Endothelial cell of umbilical vein (primary cell): ENCODE measurements at regions not wholly inside any gene's neighbourhood (a gene's known extent, or its start where the extent isn't known, plus 50 kb on each side); places are given as distances from the start of the nearest gene placed in this dataset.

Experiments
- BruUV-seq: library from RNA; stranded (reverse); fragments of 400-500 nt; replicated peaks from 2 replicates; lab custom pipeline; 2021; lab: Mats Ljungman, UMichigan
- CTCF ChIA-PET: fragments of 300-600, 350-600 bp; sonication (Branson Sonifier 250); formaldehyde crosslinking; loops from one replicate; lab custom pipeline; 2021; ENCODE audit warnings: antibody characterized with exemption, inconsistent platforms; lab: Charles Lee
- POLR2A ChIA-PET: fragments of 300-600, 350-600 bp; sonication (Branson Sonifier 250); formaldehyde crosslinking; loops from one replicate; lab custom pipeline; 2021; ENCODE audit warnings: antibody characterized with exemption, inconsistent platforms; lab: Charles Lee
- DNase-seq: peaks from one replicate; pipeline ENCODE4 v3.0.0-alpha.2; 2011; ENCODE audit warnings: low read depth, low spot score
- FAIRE-seq: peaks from 2 replicates; lab custom pipeline; 2011; peaks lifted over from hg19 to GRCh38; lab: Jason Lieb, UNC
- H2AFZ ChIP-seq: 2 replicates; pipeline ENCODE4 v1.6.0; 2012; ENCODE audit warnings: low read depth, low read length, control low read depth, inconsistent platforms
- H3K27ac ChIP-seq: 2 replicates; pipeline ENCODE4 v1.5.1; 2011; ENCODE audit warnings: low read depth, mild to moderate bottlenecking, control low read depth, low read length, moderate library complexity; ENCODE audit not compliant: insufficient read depth
- H3K27me3 ChIP-seq, 2 experiments: 2 replicates each; pipeline versions ENCODE4 v1.6.0 to v1.6.1; 2011; ENCODE audit warnings: low read length in 2 of 2, mixed read lengths in 1 of 2; ENCODE audit not compliant: control insufficient read depth in 2 of 2, insufficient read depth in 2 of 2
- H3K36me3 ChIP-seq, 2 experiments: 2 replicates in 1 of 2; 3 replicates in 1 of 2; pipeline ENCODE4 v1.5.1; 2011; ENCODE audit warnings: low read length in 2 of 2, mild to moderate bottlenecking in 1 of 2, moderate library complexity in 1 of 2; ENCODE audit not compliant: control insufficient read depth in 2 of 2, insufficient read depth in 2 of 2; ENCODE audit errors: extremely low read depth in 1 of 2
- H3K4me1 ChIP-seq: 3 replicates; pipeline ENCODE4 v1.5.1; 2011; ENCODE audit warnings: mild to moderate bottlenecking, low read length; ENCODE audit not compliant: control insufficient read depth, insufficient read depth; ENCODE audit errors: extremely low read depth
- H3K4me2 ChIP-seq: 2 replicates; pipeline ENCODE4 v1.6.1; 2011; ENCODE audit warnings: low read length, control low read depth, mixed read lengths; ENCODE audit not compliant: insufficient read depth
- H3K4me3 ChIP-seq, 3 experiments: fragments of 200-600 bp in 1 of 3; sonication (generic), shearing (Covaris generic) in 1 of 3; replicated peaks in 1 of 3; 2 replicates each; pipeline ENCODE4 v1.5.1; 2011 to 2016; ENCODE audit warnings: control low read depth in 3 of 3, low read length in 3 of 3, mild to moderate bottlenecking in 2 of 3, inconsistent platforms in 1 of 3, low read depth in 1 of 3, moderate library complexity in 1 of 3; ENCODE audit not compliant: insufficient read depth in 1 of 3
- H3K79me2 ChIP-seq: 2 replicates; pipeline ENCODE4 v1.6.0; 2012; ENCODE audit warnings: low read length, inconsistent platforms; ENCODE audit not compliant: control insufficient read depth, insufficient read depth
- H3K9ac ChIP-seq: replicated peaks from 2 replicates; pipeline ENCODE3; 2011; ENCODE audit warnings: low read length, control low read depth; ENCODE audit not compliant: insufficient read depth; ENCODE audit errors: extremely low read depth
- H3K9me1 ChIP-seq: replicated peaks from 3 replicates; pipeline ENCODE4 v1.6.0; 2011; ENCODE audit warnings: mild to moderate bottlenecking, low read length; ENCODE audit not compliant: control insufficient read depth, insufficient read depth; ENCODE audit errors: extremely low read depth
- H3K9me3 ChIP-seq: replicated peaks from 2 replicates; pipeline ENCODE4 v1.5.1; 2012; ENCODE audit warnings: low read length, inconsistent platforms; ENCODE audit not compliant: control insufficient read depth, insufficient read depth
- H4K20me1 ChIP-seq: replicated peaks from 2 replicates; pipeline ENCODE3; 2011; ENCODE audit warnings: mild to moderate bottlenecking, low read length; ENCODE audit not compliant: control insufficient read depth, insufficient read depth; ENCODE audit errors: extremely low read depth
- CTCF ChIP-seq, 2 donors: IDR thresholded peaks; 1 replicate in 1 of 2; 2 replicates in 1 of 2; pipeline ENCODE4 v1.5.1; 2011; ENCODE audit warnings: low read length in 2 of 2, mild to moderate bottlenecking in 2 of 2, moderate library complexity in 2 of 2, control low read depth in 1 of 2, inconsistent platforms in 1 of 2, low read depth in 1 of 2; ENCODE audit not compliant: insufficient read depth in 1 of 2; ENCODE audit errors: extremely low read depth in 1 of 2
- JUN ChIP-seq: IDR thresholded peaks from 2 replicates; pipeline ENCODE4 v1.6.1; 2011; ENCODE audit warnings: borderline replicate concordance, low read depth; ENCODE audit not compliant: insufficient read length, insufficient read depth
- MAX ChIP-seq: IDR thresholded peaks from 2 replicates; pipeline ENCODE4 v1.6.1; 2011; ENCODE audit not compliant: insufficient read depth, insufficient read length
- MYC ChIP-seq: IDR thresholded peaks from one replicate; pipeline ENCODE4 v1.6.1; 2011; ENCODE audit warnings: mild to moderate bottlenecking, low read depth, low read length
- POLR2AphosphoS5 ChIP-seq: IDR thresholded peaks from 2 replicates; pipeline ENCODE4 v1.6.1; 2012; ENCODE audit warnings: low read depth, mild to moderate bottlenecking, control low read depth, low read length, moderate library complexity; ENCODE audit not compliant: insufficient read depth
- dilution Hi-C: fragments of 300-500 bp; cut with MboI; formaldehyde crosslinking; loops from one replicate; pipeline ENCODE4 v1.15.0; 2019; ENCODE audit warnings: low sequenced_read_pairs; ENCODE audit not compliant: extremely low pct_ligation_motif_present
- intact Hi-C: fragments of 100-400 bp; cut with micrococcal nuclease; formaldehyde crosslinking; loops from one replicate; pipeline ENCODE4 v1.10.0; 2022

- CTCF ChIA-PET: interaction anchor here (1.6 kb wide), 1 partner anchor 20 kb away, joined by 4 read pairs; no protein-coding TSS in a partner anchor
- DNase-seq: no peak
These were observed 109.5 kb downstream of the SINHCAF start for GRCh38 chr12:31216479-31216878.

More at GRCh38 chr12:31216479-31216878, 109.5 kb downstream of the SINHCAF start:
- H2AFZ ChIP-seq: no peak overlapping the region
- peaks cover 0 to 7% of the 10 kb centered on the region in 2 experiments for H3K27me3 ChIP-seq
- H3K4me3 ChIP-seq: no peak overlapping the region
- no peaks in the 10 kb centered on the region for H3K79me2 ChIP-seq
- no peaks in the 10 kb centered on the region for H3K9me3 ChIP-seq
- no peak overlapping the region for H3K9ac ChIP-seq
- no peaks in the 10 kb centered on the region for H4K20me1 ChIP-seq
- FAIRE-seq: no peak
- POLR2A ChIA-PET: no interaction called here
- H3K9me1 ChIP-seq: no peaks in the 10 kb centered on the region
- H3K27ac ChIP-seq: no peak overlapping the region
- no peaks in the 10 kb centered on the region for H3K36me3 ChIP-seq
- no peaks in the 10 kb centered on the region for H3K4me1 ChIP-seq
- TF ChIP-seq JUN (no peak), MAX (no peak), MYC (no peak), CTCF (IDR thresholded peaks at IDR 0.05; ENCODE audit: extremely low read depth in 1 of 2, insufficient read depth in 1 of 2, low read depth in 1 of 2, low read length in 2 of 2) (no peak), POLR2AphosphoS5 (no peak)
- no TSS peak for BruUV-seq
- no peak overlapping the region for H3K4me2 ChIP-seq
- intact Hi-C loops: no loop called here
- dilution Hi-C loops: no loop called here
